CD14-positive monocyte (primary cell): ENCODE measurements at regions not wholly inside any gene's neighbourhood (a gene's known extent, or its start where the extent isn't known, plus 50 kb on each side); places are given as distances from the start of the nearest gene placed in this dataset.

Experiments used
- DNase-seq, 3 donors: peaks; one replicate each; pipeline ENCODE4 v3.0.0-alpha.2; 2011 to 2022
- H2AFZ ChIP-seq: 2 replicates; pipeline ENCODE4 v1.6.0; 2012; ENCODE audit warnings: mild to moderate bottlenecking, low read depth, low read length, inconsistent platforms; ENCODE audit not compliant: insufficient read depth, poor library complexity, severe bottlenecking
- H3K27ac ChIP-seq, 2 donors: 1 replicate in 1 of 2; 2 replicates in 1 of 2; pipeline ENCODE4 v1.5.1; 2012 to 2013; ENCODE audit warnings: low read length in 2 of 2, control low read depth in 1 of 2, inconsistent platforms in 1 of 2, low read depth in 1 of 2, mild to moderate bottlenecking in 1 of 2
- H3K27me3 ChIP-seq, 2 donors: one replicate each; pipeline versions ENCODE4 v1.6.0 to v1.6.1; 2011 to 2013; ENCODE audit warnings: low read length in 2 of 2; ENCODE audit not compliant: control insufficient read depth in 2 of 2, insufficient read depth in 2 of 2
- H3K36me3 ChIP-seq, 2 donors: replicated peaks in 1 of 2; 1 replicate in 1 of 2; 2 replicates in 1 of 2; pipeline versions ENCODE4 v1.5.1 to v1.6.1; 2012 to 2013; ENCODE audit warnings: low read length in 2 of 2, control low read depth in 1 of 2, inconsistent platforms in 1 of 2, mild to moderate bottlenecking in 1 of 2; ENCODE audit not compliant: insufficient read depth in 2 of 2, control insufficient read depth in 1 of 2
- H3K4me1 ChIP-seq, 2 donors: 1 replicate in 1 of 2; 2 replicates in 1 of 2; pipeline versions ENCODE4 v1.5.1 to v1.6.1; 2012 to 2013; ENCODE audit warnings: low read length in 2 of 2, control low read depth in 1 of 2, inconsistent platforms in 1 of 2, mild to moderate bottlenecking in 1 of 2, moderate library complexity in 1 of 2; ENCODE audit not compliant: insufficient read depth in 2 of 2, control insufficient read depth in 1 of 2
- H3K4me2 ChIP-seq: replicated peaks from 2 replicates; pipeline ENCODE3; 2012; ENCODE audit warnings: low read length, moderate library complexity, mild to moderate bottlenecking; ENCODE audit not compliant: poor library complexity, severe bottlenecking; ENCODE audit errors: extremely low read depth
- H3K4me3 ChIP-seq, 3 experiments: fragments of 200-600 bp in 1 of 3; sonication (generic) in 1 of 3; replicated peaks in 1 of 3; 1 replicate in 2 of 3; 2 replicates in 1 of 3; pipeline ENCODE4 v1.5.1; 2011 to 2013; ENCODE audit warnings: low read length in 3 of 3, mild to moderate bottlenecking in 3 of 3, control low read depth in 2 of 3, low read depth in 2 of 3, inconsistent platforms in 1 of 3, moderate library complexity in 1 of 3
- H3K79me2 ChIP-seq: 2 replicates; pipeline ENCODE4 v1.6.0; 2012; ENCODE audit warnings: mild to moderate bottlenecking, control low read depth, inconsistent platforms, low read length, moderate library complexity; ENCODE audit not compliant: insufficient read depth
- H3K9ac ChIP-seq: 2 replicates; pipeline ENCODE4 v1.6.0; 2017; ENCODE audit warnings: low read length, mild to moderate bottlenecking; ENCODE audit not compliant: insufficient read depth, poor library complexity, severe bottlenecking
- H3K9me3 ChIP-seq, 2 donors: replicated peaks in 1 of 2; 1 replicate in 1 of 2; 2 replicates in 1 of 2; pipeline versions ENCODE4 v1.5.1 to v1.6.1; 2012 to 2013; ENCODE audit warnings: low read length in 2 of 2, control low read depth in 1 of 2; ENCODE audit not compliant: control insufficient read depth in 1 of 2, insufficient read depth in 1 of 2
- H4K20me1 ChIP-seq: 2 replicates; pipeline ENCODE4 v1.6.0; 2012; ENCODE audit warnings: mild to moderate bottlenecking, low read length, control low read depth, moderate library complexity; ENCODE audit not compliant: insufficient read depth
- H3K27ac Mint-ChIP-seq, 7 donors: one replicate each; pipeline ENCODE4 v1.8.0; 2020; ENCODE audit warnings: mild to moderate bottlenecking in 7 of 7, mixed read lengths in 7 of 7, moderate library complexity in 6 of 7, inconsistent platforms in 2 of 7
- H3K27me3 Mint-ChIP-seq, 3 donors: one replicate each; pipeline ENCODE4 v1.8.0; 2021 to 2022; ENCODE audit warnings: low read depth in 3 of 3, mild to moderate bottlenecking in 3 of 3, mixed read lengths in 3 of 3, moderate library complexity in 3 of 3, inconsistent platforms in 1 of 3
- H3K36me3 Mint-ChIP-seq, 2 donors: one replicate each; pipeline ENCODE4 v1.8.0; 2020; ENCODE audit warnings: mixed read lengths in 2 of 2, inconsistent platforms in 1 of 2, mild to moderate bottlenecking in 1 of 2
- H3K4me1 Mint-ChIP-seq: one replicate; pipeline ENCODE4 v1.8.0; 2020; ENCODE audit warnings: mild to moderate bottlenecking, mixed read lengths
- H3K4me3 Mint-ChIP-seq, 2 donors: one replicate each; pipeline ENCODE4 v1.8.0; 2020; ENCODE audit warnings: mild to moderate bottlenecking in 2 of 2, mixed read lengths in 2 of 2, moderate library complexity in 1 of 2
- H3K9me3 Mint-ChIP-seq, 7 donors: one replicate each; pipeline ENCODE4 v1.8.0; 2020 to 2022; ENCODE audit warnings: mixed read lengths in 7 of 7, mild to moderate bottlenecking in 6 of 7, moderate library complexity in 6 of 7, inconsistent platforms in 2 of 7
- CTCF ChIP-seq: fragments of 200-600 bp; IDR thresholded peaks from one replicate; pipeline ENCODE4 v1.8.0; 2022; ENCODE audit warnings: antibody characterized with exemption, mild to moderate bottlenecking
- WGBS: methylation state at CpG from one replicate; pipeline ENCODE4 v1.1.5; 2013; ENCODE audit warnings: missing lambda C conversion rate; ENCODE audit not compliant: insufficient coverage; 5-methylcytosine and 5-hydroxymethylcytosine counted together
- intact Hi-C, 2 donors: fragments of 100-400 bp; cut with micrococcal nuclease; formaldehyde crosslinking; loops; one replicate each; pipeline versions ENCODE4 v1.15.0 to v1.15.1; 2023

GRCh38 chr12:126139355-126139754 lies 1074.1 kb downstream of the AACS start:
- H3K27ac Mint-ChIP-seq, result no peak overlapping the region
- WGBS, result no CpG with 5 or more reads among the region's 5 CpGs

GRCh38 chr12:126144603-126145002 lies 1079.4 kb downstream of the AACS start:
- Histone ChIP-seq H4K20me1 (no peaks in the 10 kb centered on the region), H3K27ac (no peak overlapping the region), H3K36me3 (no peaks in the 10 kb centered on the region), H3K4me3 (no peak overlapping the region), H3K4me1 (no peaks in the 10 kb centered on the region), H3K27me3 (no peaks in the 10 kb centered on the region), H2AFZ (no peak overlapping the region), H3K9me3 (peaks cover 12 to 19% of the 10 kb centered on the region in 2 donors), H3K4me2 (no peak overlapping the region), H3K79me2 (no peaks in the 10 kb centered on the region), H3K9ac (no peak overlapping the region)
- Mint-ChIP-seq H3K27me3 (peaks cover 0 to 2% (median 0%) of the 10 kb centered on the region in 3 donors), H3K4me3 (no peak overlapping the region), H3K36me3 (no peaks in the 10 kb centered on the region), H3K9me3 (peaks cover 3 to 21% (median 5%) of the 10 kb centered on the region in 7 donors), H3K27ac (no peak overlapping the region), H3K4me1 (no peaks in the 10 kb centered on the region)
- 87% methylated on average over 4 of the region's 4 CpGs for WGBS
- intact Hi-C loops, result no loop called here
- no peak for DNase-seq
- TF ChIP-seq CTCF, result no peak

More at GRCh38 chr12:126139355-126139754, 1074.1 kb downstream of the AACS start:
- H3K4me2 ChIP-seq, result no peak overlapping the region
- H3K27me3 ChIP-seq, result no peaks in the 10 kb centered on the region
- no peak overlapping the region for H2AFZ ChIP-seq
- no peak overlapping the region for H3K9ac ChIP-seq
- H3K79me2 ChIP-seq, result no peaks in the 10 kb centered on the region
- peaks cover 29 to 55% of the 10 kb centered on the region in 2 donors for H3K9me3 ChIP-seq
- H4K20me1 ChIP-seq, result no peaks in the 10 kb centered on the region
- H3K27me3 Mint-ChIP-seq, result no peaks in the 10 kb centered on the region
- H3K4me3 ChIP-seq, result no peak overlapping the region
- no peaks in the 10 kb centered on the region for H3K36me3 Mint-ChIP-seq
- no peaks in the 10 kb centered on the region for H3K4me1 ChIP-seq
- no peak overlapping the region for H3K27ac ChIP-seq
- intact Hi-C loops, result no loop called here
- no peak for DNase-seq
- H3K4me3 Mint-ChIP-seq, result no peak overlapping the region
- H3K9me3 Mint-ChIP-seq, result peaks cover 9 to 37% (median 16%) of the 10 kb centered on the region in 7 donors
- no peaks in the 10 kb centered on the region for H3K36me3 ChIP-seq
- no peaks in the 10 kb centered on the region for H3K4me1 Mint-ChIP-seq
- no peak for TF ChIP-seq CTCF
